SU-DHL-6 (cell line): ENCODE measurements at regions not wholly inside any gene's neighbourhood (a gene's known extent, or its start where the extent isn't known, plus 50 kb on each side); places are given as distances from the start of the nearest gene placed in this dataset.

Source experiments
- H2AFZ ChIP-seq: fragments of 200-600 bp; sonication (generic); 2 replicates; pipeline ENCODE4 v1.6.1; 2014; ENCODE audit warnings: low read depth, mild to moderate bottlenecking, moderate library complexity, mixed read lengths, antibody characterized with exemption, low read length; ENCODE audit not compliant: severe bottlenecking
- H3F3A ChIP-seq: fragments of 200-600 bp; shearing (Covaris generic); 2 replicates; pipeline ENCODE4 v1.6.0; 2016; ENCODE audit warnings: antibody characterized with exemption, mild to moderate bottlenecking; ENCODE audit not compliant: insufficient read depth
- H3K27ac ChIP-seq: fragments of 200-600 bp; sonication (generic); 2 replicates; pipeline ENCODE4 v1.5.1; 2016; ENCODE audit warnings: low read depth, mild to moderate bottlenecking, low read length, moderate library complexity, mixed read lengths
- H3K27me3 ChIP-seq: fragments of 200-600 bp; sonication (generic), shearing (Covaris generic); 2 replicates; pipeline ENCODE4 v1.6.0; 2014; ENCODE audit warnings: mild to moderate bottlenecking, low read length
- H3K36me3 ChIP-seq: fragments of 200-600 bp; sonication (generic); 2 replicates; pipeline ENCODE4 v1.6.1; 2014; ENCODE audit warnings: mild to moderate bottlenecking, low read length, mixed read lengths
- H3K4me2 ChIP-seq: fragments of 300-600, 200-600 bp; shearing (Covaris generic), sonication (generic); 2 replicates; pipeline ENCODE4 v1.6.0; 2014; ENCODE audit warnings: low read length, low read depth, mild to moderate bottlenecking; ENCODE audit not compliant: poor library complexity, severe bottlenecking
- H3K4me3 ChIP-seq: fragments of 200-600 bp; sonication (generic); 2 replicates; pipeline ENCODE4 v1.5.1; 2014; ENCODE audit warnings: antibody characterized with exemption, low read length, mild to moderate bottlenecking, mixed read lengths; ENCODE audit not compliant: insufficient read depth, poor library complexity, severe bottlenecking
- H3K79me2 ChIP-seq: fragments of 200-600 bp; sonication (generic); 2 replicates; pipeline ENCODE4 v1.6.1; 2014; ENCODE audit warnings: mild to moderate bottlenecking, low read length, moderate library complexity; ENCODE audit not compliant: insufficient read depth
- H3K9ac ChIP-seq: fragments of 200-600 bp; sonication (generic); 2 replicates; pipeline ENCODE4 v1.7.0; 2014; ENCODE audit warnings: mild to moderate bottlenecking, low read length
- H3K9me2 ChIP-seq: fragments of 200-600 bp; sonication (generic); replicated peaks from 2 replicates; pipeline ENCODE4 v1.6.1; 2014; ENCODE audit warnings: low read length; ENCODE audit not compliant: insufficient read depth
- H3K9me3 ChIP-seq: fragments of 200-600 bp; sonication (generic); 2 replicates; pipeline ENCODE4 v1.6.1; 2014; ENCODE audit warnings: low read length, mixed read lengths; ENCODE audit not compliant: insufficient read depth
- H4K20me1 ChIP-seq: fragments of 200-600 bp; sonication (generic); 2 replicates; pipeline ENCODE4 v1.6.1; 2014; ENCODE audit warnings: low read depth, mild to moderate bottlenecking, antibody characterized with exemption, low read length, moderate library complexity, mixed read lengths
- EZH2phosphoT487 ChIP-seq: fragments of 200-600 bp; sonication (generic), shearing (Covaris generic); conservative IDR thresholded peaks from 2 replicates; pipeline ENCODE4 v1.6.1; 2018; ENCODE audit warnings: mild to moderate bottlenecking, antibody characterized with exemption, low read length, moderate library complexity, mixed read lengths
- TF ChIP-seq, protein P1 (sequence below): fragments of 200-600 bp; sonication (generic); IDR thresholded peaks from one replicate; pipeline ENCODE4 v1.5.1; 2017; ENCODE audit warnings: antibody characterized with exemption, mild to moderate bottlenecking, low read length, moderate library complexity; ENCODE audit not compliant: insufficient read depth, poor library complexity, severe bottlenecking

DNA sequence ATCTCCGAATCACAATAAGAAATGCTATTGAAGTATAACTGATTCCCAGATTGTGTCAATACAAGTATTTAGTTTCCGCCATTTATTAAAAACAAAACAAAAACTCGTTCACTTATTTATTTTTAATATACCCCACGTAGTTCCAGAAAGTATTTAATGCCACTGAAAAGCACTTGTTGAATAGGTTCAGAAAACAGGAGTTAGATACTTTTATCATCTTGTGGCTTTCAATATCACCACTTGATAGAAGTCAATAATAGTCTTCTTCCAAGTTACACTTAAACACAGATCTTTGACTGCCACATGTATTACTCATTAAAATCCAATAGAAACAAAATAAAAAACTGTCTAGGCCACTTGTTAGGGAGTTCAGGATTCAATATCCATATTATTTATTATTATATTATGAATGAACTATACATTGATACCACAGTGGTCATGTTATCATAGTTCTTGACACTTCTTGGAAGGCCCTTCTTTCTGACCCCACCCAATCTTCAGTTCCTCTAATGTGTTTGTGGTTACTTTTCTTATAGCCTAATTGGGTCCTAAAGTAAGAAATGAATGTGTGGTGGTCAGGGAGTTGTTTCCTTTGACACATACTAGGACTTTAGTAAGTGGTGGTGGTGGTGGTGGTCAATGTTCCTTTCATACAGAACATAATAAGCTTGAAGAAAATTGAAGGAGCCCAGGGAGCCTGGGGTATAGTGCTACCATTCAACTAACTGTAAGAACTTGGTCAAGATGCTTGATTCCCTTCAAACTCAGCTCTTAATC, 221.3 kb upstream of the ITGA4 start:
- no peak overlapping the region for H3K9ac ChIP-seq
- no peaks in the 10 kb centered on the region for H3K36me3 ChIP-seq
- no peak overlapping the region for H3K4me3 ChIP-seq
- no peak for TF ChIP-seq EZH2phosphoT487
- TF ChIP-seq, protein P1, sequence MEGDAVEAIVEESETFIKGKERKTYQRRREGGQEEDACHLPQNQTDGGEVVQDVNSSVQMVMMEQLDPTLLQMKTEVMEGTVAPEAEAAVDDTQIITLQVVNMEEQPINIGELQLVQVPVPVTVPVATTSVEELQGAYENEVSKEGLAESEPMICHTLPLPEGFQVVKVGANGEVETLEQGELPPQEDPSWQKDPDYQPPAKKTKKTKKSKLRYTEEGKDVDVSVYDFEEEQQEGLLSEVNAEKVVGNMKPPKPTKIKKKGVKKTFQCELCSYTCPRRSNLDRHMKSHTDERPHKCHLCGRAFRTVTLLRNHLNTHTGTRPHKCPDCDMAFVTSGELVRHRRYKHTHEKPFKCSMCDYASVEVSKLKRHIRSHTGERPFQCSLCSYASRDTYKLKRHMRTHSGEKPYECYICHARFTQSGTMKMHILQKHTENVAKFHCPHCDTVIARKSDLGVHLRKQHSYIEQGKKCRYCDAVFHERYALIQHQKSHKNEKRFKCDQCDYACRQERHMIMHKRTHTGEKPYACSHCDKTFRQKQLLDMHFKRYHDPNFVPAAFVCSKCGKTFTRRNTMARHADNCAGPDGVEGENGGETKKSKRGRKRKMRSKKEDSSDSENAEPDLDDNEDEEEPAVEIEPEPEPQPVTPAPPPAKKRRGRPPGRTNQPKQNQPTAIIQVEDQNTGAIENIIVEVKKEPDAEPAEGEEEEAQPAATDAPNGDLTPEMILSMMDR: no peak
- H3K4me2 ChIP-seq: no peak overlapping the region
- no peaks in the 10 kb centered on the region for H3F3A ChIP-seq
- no peaks in the 10 kb centered on the region for H3K27me3 ChIP-seq
- H3K27ac ChIP-seq: no peak overlapping the region
- H2AFZ ChIP-seq: no peak overlapping the region
- no peaks in the 10 kb centered on the region for H3K9me3 ChIP-seq
- H4K20me1 ChIP-seq: no peaks in the 10 kb centered on the region
- H3K9me2 ChIP-seq: no peaks in the 10 kb centered on the region
- H3K79me2 ChIP-seq: no peaks in the 10 kb centered on the region

DNA sequence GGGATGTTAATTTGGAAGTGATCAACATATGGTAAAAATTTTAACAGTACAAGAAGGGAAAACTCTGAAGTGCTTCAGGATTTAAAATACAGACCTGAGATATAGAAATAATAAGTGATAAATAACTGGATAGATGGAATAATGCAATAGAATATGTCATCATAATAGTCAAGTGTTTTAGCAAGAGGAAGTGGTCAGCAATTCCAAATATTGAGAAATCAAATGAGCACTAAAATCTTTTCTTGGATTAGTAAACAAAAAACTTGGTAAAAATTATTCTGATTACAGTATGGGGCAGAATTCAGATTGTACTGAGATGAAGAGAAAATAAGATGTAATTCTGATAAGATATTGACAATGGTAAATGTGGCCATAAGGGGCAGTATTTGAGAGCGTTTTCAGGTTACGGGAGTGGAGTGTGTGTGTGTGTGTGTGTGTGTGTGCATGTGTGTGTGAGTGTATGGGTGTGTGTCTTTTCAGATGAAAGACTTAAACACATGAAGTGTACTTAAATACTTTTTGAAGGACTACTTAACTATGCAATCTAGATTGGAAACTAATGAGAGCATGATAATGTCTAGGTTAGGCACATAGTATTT, 217.9 kb upstream of the ITGA4 start:
- TF ChIP-seq EZH2phosphoT487: no peak
- TF ChIP-seq, protein P1: peak; percentile 17
- H3K36me3 ChIP-seq: no peaks in the 10 kb centered on the region
- H3K4me2 ChIP-seq: no peak overlapping the region
- no peaks in the 10 kb centered on the region for H3K79me2 ChIP-seq
- no peaks in the 10 kb centered on the region for H4K20me1 ChIP-seq
- H3K27me3 ChIP-seq: no peaks in the 10 kb centered on the region
- no peaks in the 10 kb centered on the region for H3K9me2 ChIP-seq
- H3K9me3 ChIP-seq: no peaks in the 10 kb centered on the region
- no peak overlapping the region for H3K4me3 ChIP-seq
- H2AFZ ChIP-seq: no peak overlapping the region
- no peaks in the 10 kb centered on the region for H3F3A ChIP-seq
- H3K27ac ChIP-seq: no peak overlapping the region
- H3K9ac ChIP-seq: no peak overlapping the region

DNA sequence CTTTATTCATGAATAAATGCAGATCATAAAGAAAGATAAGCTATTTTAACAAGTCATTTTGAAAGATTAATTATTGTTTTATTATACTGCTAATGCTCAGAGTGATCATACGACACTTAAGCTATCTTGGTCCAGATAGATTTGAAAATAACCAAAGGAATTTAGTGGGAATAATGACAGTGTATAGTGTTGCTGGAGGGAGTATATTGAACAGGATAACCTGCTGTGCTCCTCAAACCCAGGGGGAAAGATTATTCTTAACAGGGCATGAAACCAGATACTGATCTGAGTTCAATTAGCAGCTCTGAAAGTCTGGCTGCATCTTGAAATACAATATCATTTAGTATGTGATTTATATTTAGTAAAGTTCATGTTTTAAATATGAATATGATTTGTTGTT, 216.3 kb upstream of the ITGA4 start:
- H3K27ac ChIP-seq: no peak overlapping the region
- no peak overlapping the region for H3K4me3 ChIP-seq
- H2AFZ ChIP-seq: no peak overlapping the region
- no peaks in the 10 kb centered on the region for H3K9me3 ChIP-seq
- H3F3A ChIP-seq: no peaks in the 10 kb centered on the region
- H3K36me3 ChIP-seq: no peaks in the 10 kb centered on the region
- H3K9ac ChIP-seq: no peak overlapping the region
- H3K4me2 ChIP-seq: no peak overlapping the region
- H3K27me3 ChIP-seq: no peaks in the 10 kb centered on the region
- no peak for TF ChIP-seq EZH2phosphoT487
- TF ChIP-seq, protein P1: no peak
- H4K20me1 ChIP-seq: no peaks in the 10 kb centered on the region
- H3K79me2 ChIP-seq: no peaks in the 10 kb centered on the region
- no peaks in the 10 kb centered on the region for H3K9me2 ChIP-seq
